Nephron (organoid): ENCODE measurements at regions not wholly inside any gene's neighbourhood (a gene's known extent, or its start where the extent isn't known, plus 50 kb on each side); places are given as distances from the start of the nearest gene placed in this dataset.

Source experiments
- H3K27ac Mint-ChIP-seq, 3 experiments: 2 replicates each; pipeline ENCODE4 v1.8.0; 2020; ENCODE audit warnings: mixed read lengths in 3 of 3, mild to moderate bottlenecking in 2 of 3, moderate library complexity in 1 of 3
- H3K27me3 Mint-ChIP-seq: 2 replicates; pipeline ENCODE4 v1.8.0; 2021; ENCODE audit warnings: low read depth, mild to moderate bottlenecking, moderate library complexity, mixed read lengths
- H3K36me3 Mint-ChIP-seq: 2 replicates; pipeline ENCODE4 v1.8.0; 2020; ENCODE audit warnings: low read depth, mixed read lengths
- H3K4me1 Mint-ChIP-seq: 2 replicates; pipeline ENCODE4 v1.8.0; 2020; ENCODE audit warnings: mixed read lengths
- H3K4me3 Mint-ChIP-seq, 3 experiments: 2 replicates each; pipeline ENCODE4 v1.8.0; 2020; ENCODE audit warnings: mild to moderate bottlenecking in 3 of 3, mixed read lengths in 3 of 3, moderate library complexity in 2 of 3
- H3K9me3 Mint-ChIP-seq: 2 replicates; pipeline ENCODE4 v1.8.0; 2020; ENCODE audit warnings: mixed read lengths
- CTCF ChIP-seq, 3 experiments: fragments of 200-600 bp; sonication (generic); IDR thresholded peaks; one replicate each; pipeline ENCODE4 v1.5.0; 2021; ENCODE audit warnings: antibody characterized with exemption in 3 of 3; ENCODE audit not compliant: unreplicated experiment in 3 of 3

GRCh38 chr3:62982795-62983455 is 107.7 kb upstream of the CADPS start:
- TF ChIP-seq CTCF (IDR thresholded peaks at IDR 0.05; ENCODE audit: unreplicated experiment in 3 of 3), result no peak
- peaks cover 12% of the 10 kb centered on the region for H3K4me1 Mint-ChIP-seq
- no peak overlapping the region for H3K4me3 Mint-ChIP-seq
- no peaks in the 10 kb centered on the region for H3K36me3 Mint-ChIP-seq
- H3K27ac Mint-ChIP-seq, result no peak overlapping the region
- H3K27me3 Mint-ChIP-seq, result peaks cover 13% of the 10 kb centered on the region
- H3K9me3 Mint-ChIP-seq, result no peaks in the 10 kb centered on the region

GRCh38 chr3:62986061-62986460 is 110.8 kb upstream of the CADPS start:
- Mint-ChIP-seq H3K36me3 (no peaks in the 10 kb centered on the region), H3K4me1 (peaks cover 12% of the 10 kb centered on the region), H3K27ac (no peak overlapping the region), H3K27me3 (peaks cover 6% of the 10 kb centered on the region), H3K9me3 (no peaks in the 10 kb centered on the region), H3K4me3 (no peak overlapping the region)
- no peak for TF ChIP-seq CTCF (IDR thresholded peaks at IDR 0.05; ENCODE audit: unreplicated experiment in 3 of 3)

GRCh38 chr3:62987721-62988120 is 112.5 kb upstream of the CADPS start:
- no peaks in the 10 kb centered on the region for H3K9me3 Mint-ChIP-seq
- TF ChIP-seq CTCF (IDR thresholded peaks at IDR 0.05; ENCODE audit: unreplicated experiment in 3 of 3), result no peak
- H3K36me3 Mint-ChIP-seq, result no peaks in the 10 kb centered on the region
- H3K4me3 Mint-ChIP-seq, result no peak overlapping the region
- H3K27ac Mint-ChIP-seq, result no peak overlapping the region
- no peaks in the 10 kb centered on the region for H3K4me1 Mint-ChIP-seq
- peaks cover 6% of the 10 kb centered on the region for H3K27me3 Mint-ChIP-seq

DNA sequence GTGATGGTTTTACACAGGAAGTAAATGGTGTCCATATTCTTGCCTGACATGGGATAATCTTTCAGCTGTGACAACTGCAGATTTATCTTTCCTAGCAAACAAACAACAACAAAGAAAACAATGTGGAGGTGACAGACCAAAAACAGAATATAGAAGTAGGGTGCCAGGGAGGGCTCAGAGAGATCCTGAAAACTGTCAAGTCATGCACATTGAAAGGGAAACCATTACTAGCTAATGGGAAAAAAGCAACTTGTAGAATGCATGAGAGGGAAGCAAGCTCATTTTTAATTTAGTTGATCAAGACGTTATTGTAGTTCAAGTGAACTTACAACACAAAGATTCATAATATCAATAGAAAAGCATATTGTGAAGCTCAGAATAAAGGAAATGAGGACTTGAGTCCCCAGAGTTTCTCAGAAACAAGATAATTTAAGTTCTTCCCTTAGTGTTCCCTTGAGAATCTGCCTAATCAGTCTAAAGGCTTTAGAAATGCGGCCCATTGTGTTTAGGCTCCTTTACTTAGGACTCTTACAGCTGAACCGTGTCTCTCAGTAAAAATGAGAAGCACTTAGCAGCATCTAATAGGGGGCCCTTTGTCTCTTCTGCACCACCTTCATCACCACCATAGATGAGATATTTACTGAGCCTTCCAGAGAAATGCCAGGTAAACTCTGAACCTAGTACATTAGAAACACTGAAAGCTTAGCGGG is 115.6 kb upstream of the CADPS start:
- H3K4me1 Mint-ChIP-seq, result no peaks in the 10 kb centered on the region
- H3K27me3 Mint-ChIP-seq, result peaks cover 9% of the 10 kb centered on the region
- H3K4me3 Mint-ChIP-seq, result no peak overlapping the region
- no peak overlapping the region for H3K27ac Mint-ChIP-seq
- H3K36me3 Mint-ChIP-seq, result no peaks in the 10 kb centered on the region
- H3K9me3 Mint-ChIP-seq, result no peaks in the 10 kb centered on the region
- TF ChIP-seq CTCF (IDR thresholded peaks at IDR 0.05; ENCODE audit: unreplicated experiment in 3 of 3), result no peak

DNA sequence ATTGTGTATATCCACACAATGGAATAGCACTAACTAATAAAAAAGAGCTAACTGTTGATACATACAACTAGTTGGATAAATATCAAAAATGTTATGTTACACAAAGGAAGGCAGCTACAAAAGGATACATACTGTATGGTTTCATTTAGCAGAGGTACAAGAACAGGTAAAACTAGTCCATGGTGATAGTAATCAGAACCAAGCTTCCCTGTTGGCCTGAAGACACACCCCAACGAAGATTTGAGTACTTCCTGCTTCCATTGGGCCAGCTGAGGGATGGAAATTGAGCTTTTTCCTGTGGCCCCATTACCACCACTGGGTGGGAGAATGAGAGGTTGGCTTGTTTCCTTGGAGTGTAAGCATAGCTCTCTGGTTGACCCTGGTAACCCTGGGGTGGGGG is 117.3 kb upstream of the CADPS start:
- no peak overlapping the region for H3K4me3 Mint-ChIP-seq
- peaks cover 8% of the 10 kb centered on the region for H3K27me3 Mint-ChIP-seq
- H3K27ac Mint-ChIP-seq, result no peak overlapping the region
- no peak for TF ChIP-seq CTCF (IDR thresholded peaks at IDR 0.05; ENCODE audit: unreplicated experiment in 3 of 3)
- H3K36me3 Mint-ChIP-seq, result no peaks in the 10 kb centered on the region
- H3K9me3 Mint-ChIP-seq, result no peaks in the 10 kb centered on the region
- H3K4me1 Mint-ChIP-seq, result no peaks in the 10 kb centered on the region

DNA sequence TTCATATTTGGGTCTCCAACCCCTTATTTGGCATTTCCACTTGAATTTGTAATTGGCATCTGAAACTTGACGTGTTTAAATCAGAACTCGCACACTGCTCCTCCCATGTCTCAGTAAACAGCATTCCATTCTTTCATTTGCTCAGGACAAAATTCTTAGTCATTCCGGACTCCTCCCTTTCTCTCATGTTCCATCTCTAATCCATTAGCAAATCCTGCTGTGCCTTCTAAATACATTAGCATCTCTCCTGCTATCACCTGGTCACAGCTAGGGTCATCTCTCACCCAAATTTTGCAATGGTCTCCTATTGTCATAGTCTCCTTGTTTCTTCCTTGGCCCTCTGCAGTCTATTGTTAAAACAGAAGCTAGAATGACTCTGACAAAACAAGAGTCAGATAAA is 119.9 kb upstream of the CADPS start:
- Mint-ChIP-seq H3K4me1 (no peaks in the 10 kb centered on the region), H3K4me3 (no peak overlapping the region), H3K27me3 (peaks cover 8% of the 10 kb centered on the region)

More for the DNA sequence above, 119.9 kb upstream of the CADPS start:
- TF ChIP-seq CTCF (IDR thresholded peaks at IDR 0.05; ENCODE audit: unreplicated experiment in 3 of 3), result no peak
- H3K9me3 Mint-ChIP-seq, result no peaks in the 10 kb centered on the region
- H3K36me3 Mint-ChIP-seq, result no peaks in the 10 kb centered on the region
- no peak overlapping the region for H3K27ac Mint-ChIP-seq
